Mucosa of rectum (tissue), 2 donors: ENCODE measurements at regions not wholly inside any gene's neighbourhood (a gene's known extent, or its start where the extent isn't known, plus 50 kb on each side); places are given as distances from the start of the nearest gene placed in this dataset.

Experiments
- H3K27ac ChIP-seq, 2 donors: one replicate each; pipeline ENCODE4 v1.7.0; 2013; ENCODE audit warnings: inconsistent platforms in 2 of 2, low read depth in 2 of 2, low read length in 2 of 2
- H3K27me3 ChIP-seq, 2 donors: one replicate each; pipeline ENCODE4 v1.7.0; 2013; ENCODE audit warnings: low read length in 2 of 2; ENCODE audit not compliant: control insufficient read depth in 2 of 2, insufficient read depth in 2 of 2
- H3K36me3 ChIP-seq, 2 donors: one replicate each; pipeline ENCODE4 v1.7.0; 2013; ENCODE audit warnings: low read length in 2 of 2; ENCODE audit not compliant: control insufficient read depth in 2 of 2, insufficient read depth in 2 of 2
- H3K4me1 ChIP-seq, 2 donors: one replicate each; pipeline ENCODE4 v1.7.0; 2013; ENCODE audit warnings: low read length in 2 of 2, mild to moderate bottlenecking in 1 of 2; ENCODE audit not compliant: control insufficient read depth in 2 of 2, insufficient read depth in 2 of 2
- H3K4me3 ChIP-seq, 2 donors: one replicate each; pipeline ENCODE4 v1.7.0; 2013; ENCODE audit warnings: low read length in 2 of 2
- H3K9ac ChIP-seq, 2 donors: one replicate each; pipeline ENCODE4 v1.7.0; 2013; ENCODE audit warnings: low read length in 2 of 2, low read depth in 1 of 2, mild to moderate bottlenecking in 1 of 2
- H3K9me3 ChIP-seq, 2 donors: one replicate each; pipeline ENCODE4 v1.7.0; 2013; ENCODE audit warnings: low read length in 2 of 2; ENCODE audit not compliant: control insufficient read depth in 2 of 2
- donor health status: healthy.
- donor health status: Normal muscosa, but diverticular disease.

DNA sequence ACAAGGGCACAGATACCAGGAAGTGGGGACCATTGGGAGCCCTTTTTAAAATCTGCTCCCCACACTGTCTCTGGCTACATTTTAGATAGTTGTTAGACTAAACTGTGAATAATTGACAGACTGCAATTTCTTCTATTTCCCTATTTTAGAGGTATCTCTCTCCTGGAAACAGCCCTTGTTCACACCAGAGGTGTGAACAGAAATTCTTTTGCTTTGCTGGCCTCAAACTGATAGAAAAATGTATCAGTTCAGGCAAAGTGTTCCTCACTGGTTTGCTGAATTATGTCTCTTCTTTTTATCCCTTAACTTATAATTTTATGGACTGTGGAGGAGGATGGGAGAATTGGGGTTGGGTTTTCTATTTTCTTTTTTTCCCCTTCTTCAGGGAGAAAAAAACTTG lies 513.2 kb upstream of the SULF2 start:
- Histone ChIP-seq H3K27ac (no peak overlapping the region), H3K9ac (no peak overlapping the region), H3K27me3 (no peaks in the 10 kb centered on the region), H3K9me3 (no peaks in the 10 kb centered on the region), H3K4me3 (no peak overlapping the region), H3K36me3 (no peaks in the 10 kb centered on the region), H3K4me1 (no peaks in the 10 kb centered on the region)

DNA sequence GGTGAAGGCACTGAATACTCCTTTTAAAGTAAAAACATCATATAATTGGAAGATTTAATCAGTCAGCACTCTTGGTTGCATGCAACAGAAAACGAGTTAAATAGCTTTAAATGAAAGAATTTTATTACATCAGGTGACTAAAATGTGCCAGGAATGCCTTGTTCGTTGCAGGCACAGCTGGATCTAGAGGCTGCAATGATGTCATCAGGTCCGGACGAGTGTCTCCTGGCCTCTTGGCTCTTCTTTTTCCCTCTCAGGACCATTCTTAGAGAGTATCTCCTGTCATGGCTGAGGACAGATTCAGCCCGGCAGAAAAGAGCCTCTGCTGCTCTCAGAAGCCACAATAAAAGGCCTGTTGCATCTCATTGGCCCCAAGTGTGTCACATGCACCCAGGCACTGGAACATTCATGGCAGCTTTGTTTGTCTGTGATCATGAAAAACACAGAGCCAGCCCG lies 510.7 kb upstream of the SULF2 start:
- Histone ChIP-seq H3K9ac (no peak overlapping the region), H3K4me1 (no peaks in the 10 kb centered on the region), H3K27me3 (no peaks in the 10 kb centered on the region), H3K27ac (no peak overlapping the region), H3K4me3 (no peak overlapping the region), H3K9me3 (no peaks in the 10 kb centered on the region), H3K36me3 (no peaks in the 10 kb centered on the region)

DNA sequence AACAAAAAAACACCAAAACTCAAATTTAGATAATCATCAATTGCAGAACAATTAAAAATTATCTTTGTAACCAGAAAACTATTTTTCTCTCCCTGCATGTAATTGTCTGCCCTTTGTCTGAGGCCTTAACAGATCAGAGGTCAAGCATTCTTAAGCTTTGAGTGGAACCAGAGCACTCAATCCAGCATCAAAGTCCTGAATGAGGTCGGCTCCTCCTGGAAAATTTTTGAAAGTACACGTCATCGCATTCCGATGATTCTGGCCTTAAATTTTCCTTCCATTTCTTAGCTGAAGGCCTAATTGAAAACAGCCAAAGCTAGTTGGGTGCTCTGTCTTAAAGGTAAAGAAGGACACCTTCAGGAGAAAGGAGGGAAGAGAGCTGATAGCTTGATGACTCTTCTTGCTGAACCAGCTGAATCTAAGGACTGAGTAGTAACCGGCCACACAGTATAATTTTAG lies 510.2 kb upstream of the SULF2 start:
- no peaks in the 10 kb centered on the region for H3K4me1 ChIP-seq
- H3K27ac ChIP-seq, result no peak overlapping the region
- no peak overlapping the region for H3K9ac ChIP-seq
- H3K9me3 ChIP-seq, result no peaks in the 10 kb centered on the region
- no peaks in the 10 kb centered on the region for H3K27me3 ChIP-seq
- no peak overlapping the region for H3K4me3 ChIP-seq
- H3K36me3 ChIP-seq, result no peaks in the 10 kb centered on the region

DNA sequence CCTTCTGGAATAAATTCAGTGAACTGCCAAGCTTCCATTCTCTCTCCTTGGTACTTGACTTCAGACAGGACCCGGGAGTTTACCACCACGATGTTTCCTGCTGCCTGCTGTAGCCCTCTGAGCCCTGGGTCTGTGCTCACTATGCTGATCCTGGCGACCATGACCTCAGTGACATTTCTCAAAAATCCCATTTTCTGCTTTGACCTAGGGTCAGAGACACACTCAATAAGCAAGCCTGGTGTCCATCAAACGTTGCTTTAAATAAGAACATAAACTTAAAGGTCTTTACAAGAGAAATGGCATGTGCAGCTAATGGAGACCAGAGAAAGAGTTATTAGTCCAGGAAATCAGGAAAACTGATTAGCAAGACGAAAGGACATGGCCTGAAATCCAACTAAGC lies 509.7 kb upstream of the SULF2 start:
- Histone ChIP-seq H3K27me3 (no peaks in the 10 kb centered on the region), H3K4me3 (no peak overlapping the region), H3K9me3 (no peaks in the 10 kb centered on the region), H3K4me1 (no peaks in the 10 kb centered on the region), H3K9ac (no peak overlapping the region), H3K36me3 (no peaks in the 10 kb centered on the region), H3K27ac (no peak overlapping the region)

DNA sequence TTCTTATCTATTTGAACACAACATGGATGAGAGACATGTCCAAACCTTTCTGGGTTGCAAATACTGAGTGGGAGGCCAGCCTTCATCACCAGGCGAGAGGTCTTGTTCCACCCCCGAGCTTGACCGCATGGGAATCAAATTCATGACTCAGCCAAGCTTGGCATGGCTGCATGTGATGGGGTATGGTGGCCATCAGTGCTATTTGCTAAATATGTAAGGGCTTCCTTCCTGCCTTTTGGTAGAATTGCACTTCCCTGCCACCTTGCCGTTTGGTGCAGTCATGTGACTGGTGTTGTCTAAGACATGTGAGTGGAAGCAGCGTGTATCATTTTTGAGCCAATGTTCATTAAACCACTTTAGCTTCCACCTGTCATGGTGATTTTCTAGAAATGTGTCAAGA lies 508.9 kb upstream of the SULF2 start:
- H3K9me3 ChIP-seq, result no peaks in the 10 kb centered on the region
- no peaks in the 10 kb centered on the region for H3K36me3 ChIP-seq
- H3K27ac ChIP-seq, result no peak overlapping the region
- no peaks in the 10 kb centered on the region for H3K4me1 ChIP-seq
- H3K27me3 ChIP-seq, result no peaks in the 10 kb centered on the region
- no peak overlapping the region for H3K4me3 ChIP-seq
- H3K9ac ChIP-seq, result no peak overlapping the region

DNA sequence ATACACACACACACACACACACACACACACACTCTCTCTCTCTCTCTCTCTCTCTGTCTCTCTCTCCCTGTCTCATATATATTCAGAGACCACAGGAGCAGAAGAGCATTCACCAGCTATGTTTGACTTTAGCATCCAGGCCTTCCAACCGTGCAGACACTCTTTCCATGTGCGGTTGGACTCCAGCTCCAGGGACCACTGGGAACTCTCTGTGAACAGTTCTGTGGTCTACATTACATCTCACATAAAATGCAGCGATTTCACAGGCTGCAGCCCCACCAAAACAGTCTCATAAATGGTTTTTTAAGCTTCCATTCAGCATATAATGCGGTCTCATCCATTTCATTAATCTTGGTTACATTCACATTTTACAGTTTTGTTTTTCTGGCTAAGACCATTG lies 508.4 kb upstream of the SULF2 start:
- no peaks in the 10 kb centered on the region for H3K27me3 ChIP-seq
- no peak overlapping the region for H3K27ac ChIP-seq
- H3K9me3 ChIP-seq, result no peaks in the 10 kb centered on the region
- no peak overlapping the region for H3K4me3 ChIP-seq
- H3K36me3 ChIP-seq, result no peaks in the 10 kb centered on the region
- no peak overlapping the region for H3K9ac ChIP-seq
- H3K4me1 ChIP-seq, result no peaks in the 10 kb centered on the region

DNA sequence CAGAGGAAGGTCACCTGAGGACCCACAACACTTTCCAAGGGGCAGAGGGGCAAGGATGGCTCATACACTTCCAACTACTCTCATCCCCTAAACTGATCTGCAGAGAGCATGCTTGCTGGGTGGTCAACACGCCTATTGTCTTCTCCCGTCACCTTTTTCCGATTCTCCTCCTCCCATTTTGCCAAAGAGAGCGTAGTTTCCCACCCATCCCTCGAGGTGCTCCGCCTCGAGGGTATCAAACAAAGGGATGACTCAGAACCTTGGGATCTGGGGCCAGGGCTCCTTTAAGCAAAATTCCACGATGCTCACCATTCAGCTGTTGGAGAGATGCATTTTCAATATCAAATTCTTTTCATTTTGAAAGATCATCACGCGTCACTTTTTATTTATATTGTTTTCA lies 507.5 kb upstream of the SULF2 start:
- H3K9me3 ChIP-seq, result no peaks in the 10 kb centered on the region
- no peak overlapping the region for H3K4me3 ChIP-seq
- no peaks in the 10 kb centered on the region for H3K36me3 ChIP-seq
- no peak overlapping the region for H3K9ac ChIP-seq
- H3K27ac ChIP-seq, result no peak overlapping the region
- no peaks in the 10 kb centered on the region for H3K27me3 ChIP-seq
- H3K4me1 ChIP-seq, result no peaks in the 10 kb centered on the region

DNA sequence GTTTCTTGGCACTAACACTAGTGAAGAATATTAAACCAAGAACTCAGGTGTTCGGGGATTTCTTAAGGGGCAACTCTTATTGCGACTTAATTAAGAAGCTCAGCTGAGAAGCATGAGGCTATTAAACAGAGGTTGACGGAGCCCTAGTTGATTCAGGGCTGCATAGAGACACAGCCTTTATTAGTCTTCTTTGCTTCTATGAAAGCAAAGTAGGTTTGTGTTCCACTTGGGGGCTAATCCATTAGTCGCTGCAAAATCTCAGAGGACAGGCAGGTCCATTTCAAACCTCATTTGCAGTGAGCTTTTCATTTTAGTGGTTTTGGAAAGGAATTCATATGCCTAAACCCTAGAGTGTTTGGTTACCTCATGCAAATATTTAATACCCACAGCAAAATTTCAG lies 506.6 kb upstream of the SULF2 start:
- peaks cover under 1 to 2% of the 10 kb centered on the region in 2 donors for H3K4me1 ChIP-seq
- no peaks in the 10 kb centered on the region for H3K9me3 ChIP-seq
- H3K9ac ChIP-seq, result no peak overlapping the region
- H3K27me3 ChIP-seq, result no peaks in the 10 kb centered on the region
- H3K36me3 ChIP-seq, result no peaks in the 10 kb centered on the region
- H3K4me3 ChIP-seq, result no peak overlapping the region
- H3K27ac ChIP-seq, result no peak overlapping the region

DNA sequence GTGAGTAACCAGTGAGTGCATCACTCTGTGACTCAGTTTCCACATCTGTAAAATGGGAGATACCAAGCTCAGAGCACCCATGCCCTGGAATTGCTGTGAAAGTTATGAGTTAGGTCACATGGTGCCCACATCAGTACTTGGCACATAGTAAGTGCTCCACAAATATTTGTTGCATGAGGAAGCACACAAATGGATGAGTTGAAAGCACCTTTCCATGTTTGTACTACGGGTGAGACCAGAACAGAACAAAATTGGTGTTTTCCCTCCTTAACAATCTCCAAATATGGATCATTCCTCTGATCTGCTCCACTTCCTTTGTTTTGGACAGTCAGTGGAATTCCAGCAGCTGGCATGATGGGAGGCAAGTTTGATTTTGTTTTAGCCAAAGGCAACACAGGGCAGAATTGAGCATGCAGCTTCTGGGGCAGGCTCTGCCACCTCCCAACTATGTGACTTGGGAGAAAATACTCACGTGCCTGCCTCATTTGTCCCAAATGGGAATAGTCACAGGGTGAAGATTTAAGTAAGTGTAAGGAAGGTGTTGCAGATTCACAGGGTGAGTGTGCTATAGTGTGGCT lies 503.7 kb upstream of the SULF2 start:
- no peak overlapping the region for H3K4me3 ChIP-seq
- H3K27ac ChIP-seq, result no peak overlapping the region
- no peaks in the 10 kb centered on the region for H3K27me3 ChIP-seq
- H3K9ac ChIP-seq, result no peak overlapping the region
- H3K36me3 ChIP-seq, result no peaks in the 10 kb centered on the region
- H3K4me1 ChIP-seq, result peaks cover 2 to 3% of the 10 kb centered on the region in 2 donors
- H3K9me3 ChIP-seq, result no peaks in the 10 kb centered on the region

DNA sequence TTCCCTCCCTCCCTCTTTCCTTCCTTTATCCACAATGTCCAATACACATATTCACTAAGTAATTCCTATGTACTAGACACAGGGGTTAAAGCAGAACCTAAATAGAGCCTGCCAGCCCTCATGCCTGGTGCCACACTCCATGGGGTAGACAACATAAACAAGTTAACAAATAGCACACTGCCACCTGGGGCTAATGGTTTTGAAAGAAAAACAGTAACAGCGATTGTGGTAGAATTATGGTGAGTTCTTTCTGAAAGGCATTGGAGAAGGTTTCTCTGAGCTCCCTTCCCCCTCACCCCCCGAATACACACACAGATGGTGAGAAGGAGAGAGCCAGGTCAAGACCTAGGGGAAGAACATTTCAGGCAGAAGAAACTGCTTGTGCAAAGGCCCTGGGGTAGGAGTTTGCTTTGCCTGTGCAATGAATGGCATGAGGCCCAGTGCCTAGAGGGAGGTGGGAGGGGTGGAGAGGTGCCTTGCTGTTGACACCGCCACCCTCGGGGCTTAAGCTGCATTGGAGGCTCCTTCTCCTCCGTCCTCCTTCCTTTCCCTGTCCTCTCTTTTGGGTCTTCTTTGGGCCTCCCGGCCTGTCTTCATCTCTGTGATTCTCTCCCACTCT lies 502.4 kb upstream of the SULF2 start:
- Histone ChIP-seq H3K4me3 (no peak overlapping the region), H3K27me3 (no peaks in the 10 kb centered on the region), H3K4me1 (peaks cover 2 to 3% of the 10 kb centered on the region in 2 donors), H3K36me3 (no peaks in the 10 kb centered on the region), H3K9ac (no peak overlapping the region), H3K9me3 (no peaks in the 10 kb centered on the region), H3K27ac (no peak overlapping the region)
